Neutrophil (primary cell): ENCODE measurements at regions not wholly inside any gene's neighbourhood (a gene's known extent, or its start where the extent isn't known, plus 50 kb on each side); places are given as distances from the start of the nearest gene placed in this dataset.
"Not testable (repeated sequence)": the region's sequence is repeated elsewhere in the genome, so short reads cannot be mapped to it uniquely, and the experiment has no call there.

Source experiments
- H3K27ac ChIP-seq: fragments of 200-600 bp; sonication (generic); 2 replicates; pipeline ENCODE4 v1.5.1; 2016; ENCODE audit warnings: mild to moderate bottlenecking, moderate library complexity
- H3K27me3 ChIP-seq: fragments of 200-600 bp; sonication (generic); 2 replicates; pipeline ENCODE4 v1.6.0; 2016; ENCODE audit warnings: mild to moderate bottlenecking
- H3K36me3 ChIP-seq: fragments of 200-600 bp; sonication (generic); 2 replicates; pipeline ENCODE4 v1.5.1; 2017
- H3K4me1 ChIP-seq, 2 experiments: fragments of 200-600 bp in 1 of 2; sonication (generic) in 1 of 2; 1 replicate in 1 of 2; 2 replicates in 1 of 2; pipeline versions ENCODE4 v1.5.1 to v1.6.1; 2013 to 2016; ENCODE audit warnings: low read depth in 1 of 2, low read length in 1 of 2, mild to moderate bottlenecking in 1 of 2, moderate library complexity in 1 of 2; ENCODE audit not compliant: control insufficient read depth in 1 of 2, insufficient read depth in 1 of 2
- H3K4me3 ChIP-seq, 2 experiments: fragments of 200-600 bp in 1 of 2; sonication (generic) in 1 of 2; 1 replicate in 1 of 2; 2 replicates in 1 of 2; pipeline ENCODE4 v1.5.1; 2013 to 2016; ENCODE audit warnings: low read depth in 1 of 2, low read length in 1 of 2, mild to moderate bottlenecking in 1 of 2, moderate library complexity in 1 of 2
- H3K9me3 ChIP-seq: fragments of 200-600 bp; sonication (generic); 2 replicates; pipeline ENCODE4 v1.5.1; 2016
- CTCF ChIP-seq: fragments of 200-600 bp; sonication (generic); IDR thresholded peaks from 2 replicates; pipeline ENCODE4 v1.5.1; 2016; ENCODE audit warnings: antibody characterized with exemption

GRCh38 chr1:208479435-208479834 lies 235.3 kb upstream of the PLXNA2 start:
- H3K36me3 ChIP-seq: no peaks in the 10 kb centered on the region
- no peaks in the 10 kb centered on the region for H3K27me3 ChIP-seq
- H3K9me3 ChIP-seq: no peaks in the 10 kb centered on the region
- TF ChIP-seq CTCF: no peak
- no peak overlapping the region for H3K4me3 ChIP-seq
- no peaks in the 10 kb centered on the region for H3K4me1 ChIP-seq
- H3K27ac ChIP-seq: no peak overlapping the region

DNA sequence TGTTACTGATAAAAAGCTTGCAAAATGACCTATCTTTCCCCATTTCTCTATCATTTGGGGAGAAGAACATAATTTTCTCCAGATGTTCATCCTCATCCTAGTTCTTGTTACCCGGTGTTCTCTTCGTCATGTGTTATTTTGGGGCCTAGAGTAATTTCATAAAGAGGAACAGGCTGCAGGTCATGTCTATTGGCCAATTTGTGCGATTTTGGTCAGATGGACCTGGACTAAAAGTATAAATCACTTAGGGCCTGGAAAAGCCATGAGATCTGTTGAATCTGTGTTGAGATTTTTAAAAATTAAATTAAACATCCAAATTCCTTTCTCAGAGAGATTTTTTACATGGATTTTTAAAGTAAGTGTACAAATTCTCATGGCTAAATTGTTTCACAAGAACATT lies 241.3 kb upstream of the PLXNA2 start:
- Histone ChIP-seq H3K36me3 (no peaks in the 10 kb centered on the region), H3K4me3 (no peak overlapping the region), H3K27ac (no peak overlapping the region), H3K27me3 (no peaks in the 10 kb centered on the region), H3K9me3 (no peaks in the 10 kb centered on the region), H3K4me1 (no peaks in the 10 kb centered on the region)
- TF ChIP-seq CTCF: no peak

GRCh38 chr1:208486677-208487076 lies 242.5 kb upstream of the PLXNA2 start:
- no peaks in the 10 kb centered on the region for H3K27me3 ChIP-seq
- TF ChIP-seq CTCF: no peak
- H3K9me3 ChIP-seq: no peaks in the 10 kb centered on the region
- H3K4me3 ChIP-seq: no peak overlapping the region
- no peak overlapping the region for H3K27ac ChIP-seq
- no peaks in the 10 kb centered on the region for H3K36me3 ChIP-seq
- H3K4me1 ChIP-seq: no peaks in the 10 kb centered on the region

DNA sequence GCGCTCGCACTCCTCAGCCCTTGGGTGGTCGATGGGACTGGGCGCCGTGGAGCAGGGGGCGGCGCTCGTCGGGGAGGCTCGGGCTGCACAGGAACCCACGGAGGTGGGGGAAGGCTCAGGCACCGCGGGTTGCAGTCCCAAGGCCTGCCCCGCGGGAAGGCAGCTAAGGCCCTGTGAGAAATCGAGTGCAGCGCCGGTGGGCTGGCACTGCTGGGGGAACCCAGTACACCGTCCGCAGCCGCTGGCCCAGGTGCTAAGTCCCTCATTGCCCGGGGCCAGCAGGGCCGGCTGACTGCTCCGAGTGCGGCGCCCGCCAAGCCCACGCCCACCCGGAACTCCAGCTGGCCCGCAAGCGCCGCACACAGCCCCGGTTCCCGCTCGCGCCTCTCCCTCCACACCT lies 244.2 kb upstream of the PLXNA2 start:
- H3K36me3 ChIP-seq, H3K27me3 ChIP-seq, H3K27ac ChIP-seq, H3K4me3 ChIP-seq, H3K9me3 ChIP-seq, H3K4me1 ChIP-seq: not testable (repeated sequence)

- Histone ChIP-seq H3K27me3 (no peaks in the 10 kb centered on the region), H3K4me1 (peaks cover 14 to 18% of the 10 kb centered on the region in 2 experiments), H3K36me3 (no peaks in the 10 kb centered on the region), H3K9me3 (no peaks in the 10 kb centered on the region), H3K27ac (no peak overlapping the region), H3K4me3 (no peak overlapping the region)
- TF ChIP-seq CTCF: no peak
Measured at GRCh38 chr1:208496467-208497371, 252.5 kb upstream of the PLXNA2 start.

DNA sequence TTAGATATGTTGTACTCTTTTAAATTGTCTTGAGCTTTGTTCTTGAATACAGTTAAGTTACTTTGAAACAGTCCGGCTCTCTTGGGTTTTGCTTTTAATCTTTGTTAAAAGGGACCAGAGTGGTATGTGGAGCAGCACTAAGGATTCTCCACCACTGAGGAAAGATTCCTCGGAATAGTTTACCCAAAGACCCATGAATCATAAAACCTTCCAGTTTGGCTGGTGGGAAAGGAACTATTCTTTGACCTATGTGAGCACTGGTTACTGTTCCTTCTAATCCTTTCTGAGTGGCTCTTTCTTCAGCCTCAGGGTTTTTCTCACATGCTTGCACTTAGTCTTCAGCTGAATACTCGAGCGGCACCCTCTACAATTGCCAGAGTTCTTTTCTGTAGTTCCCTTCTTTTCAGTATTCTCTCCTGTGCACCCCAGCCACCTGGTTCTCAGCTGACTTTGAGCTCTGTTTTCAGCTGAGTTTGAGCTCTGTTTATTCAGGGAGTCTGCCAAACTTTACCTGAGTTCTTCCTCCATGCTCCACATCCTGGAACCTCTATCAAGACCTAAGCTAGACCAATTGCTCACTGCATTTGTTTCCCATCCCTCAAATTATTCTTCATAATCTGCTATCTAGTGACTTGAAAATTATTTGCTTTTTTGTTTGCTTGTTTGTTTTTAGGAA lies 253.8 kb upstream of the PLXNA2 start:
- H3K4me1 ChIP-seq: peaks cover 14 to 18% of the 10 kb centered on the region in 2 experiments
- TF ChIP-seq CTCF: no peak

More for the DNA sequence above, 253.8 kb upstream of the PLXNA2 start:
- Histone ChIP-seq H3K9me3 (no peaks in the 10 kb centered on the region), H3K4me3 (no peak overlapping the region), H3K27me3 (no peaks in the 10 kb centered on the region), H3K36me3 (no peaks in the 10 kb centered on the region), H3K27ac (peak overlapping the region; percentile 59)
